ENCODE measurements at regions not wholly inside any gene's neighbourhood (a gene's known extent, or its start where the extent isn't known, plus 50 kb on each side); places are given as distances from the start of the nearest gene placed in this dataset.

GRCh38 chr9:81245254-81245956 lies 443.9 kb downstream of the TLE1 start:
- in situ Hi-C loops (cut with HindIII; ENCODE audit: low pct_ligation_motif_present, low pct_unique_long_range_greater_than_20kb, low sequenced_read_pairs) = no loop called here
- no peak for DNase-seq

- no peak for DNase-seq
- in situ Hi-C loops (cut with HindIII; ENCODE audit: low pct_ligation_motif_present, low pct_unique_long_range_greater_than_20kb, low sequenced_read_pairs) = no loop called here
These were observed 444.7 kb downstream of the TLE1 start for GRCh38 chr9:81244631-81245030.

GRCh38 chr9:81242866-81243265 lies 446.5 kb downstream of the TLE1 start:
- in situ Hi-C loops (cut with HindIII; ENCODE audit: low pct_ligation_motif_present, low pct_unique_long_range_greater_than_20kb, low sequenced_read_pairs) = no loop called here
- DNase-seq = no peak

GRCh38 chr9:81239388-81239787 lies 450.0 kb downstream of the TLE1 start:
- DNase-seq = no peak
- in situ Hi-C loops (cut with HindIII; ENCODE audit: low pct_ligation_motif_present, low pct_unique_long_range_greater_than_20kb, low sequenced_read_pairs) = no loop called here

- no peak for DNase-seq
- in situ Hi-C loops (cut with HindIII; ENCODE audit: low pct_ligation_motif_present, low pct_unique_long_range_greater_than_20kb, low sequenced_read_pairs) = no loop called here
These were observed 451.6 kb downstream of the TLE1 start for GRCh38 chr9:81237565-81238231.

- no peak for DNase-seq
- in situ Hi-C loops (cut with HindIII; ENCODE audit: low pct_ligation_motif_present, low pct_unique_long_range_greater_than_20kb, low sequenced_read_pairs) = no loop called here
These were observed 454.3 kb downstream of the TLE1 start for GRCh38 chr9:81234924-81235610.

- in situ Hi-C loops (cut with HindIII; ENCODE audit: low pct_ligation_motif_present, low pct_unique_long_range_greater_than_20kb, low sequenced_read_pairs) = no loop called here
- no peak for DNase-seq
These were observed 458.3 kb downstream of the TLE1 start for GRCh38 chr9:81231011-81231410.

- in situ Hi-C loops (cut with HindIII; ENCODE audit: low pct_ligation_motif_present, low pct_unique_long_range_greater_than_20kb, low sequenced_read_pairs) = no loop called here
- no peak for DNase-seq
These were observed 461.7 kb downstream of the TLE1 start for GRCh38 chr9:81227507-81228245.

- in situ Hi-C loops (cut with HindIII; ENCODE audit: low pct_ligation_motif_present, low pct_unique_long_range_greater_than_20kb, low sequenced_read_pairs) = no loop called here
- DNase-seq = no peak
These were observed 463.8 kb downstream of the TLE1 start for GRCh38 chr9:81225596-81225995.

- DNase-seq = no peak
- in situ Hi-C loops (cut with HindIII; ENCODE audit: low pct_ligation_motif_present, low pct_unique_long_range_greater_than_20kb, low sequenced_read_pairs) = no loop called here
These were observed 464.9 kb downstream of the TLE1 start for GRCh38 chr9:81224166-81225081.

- in situ Hi-C loops (cut with HindIII; ENCODE audit: low pct_ligation_motif_present, low pct_unique_long_range_greater_than_20kb, low sequenced_read_pairs) = no loop called here
- DNase-seq = no peak
These were observed 474.4 kb downstream of the TLE1 start for GRCh38 chr9:81214975-81215374.

- no peak for DNase-seq
- in situ Hi-C loops (cut with HindIII; ENCODE audit: low pct_ligation_motif_present, low pct_unique_long_range_greater_than_20kb, low sequenced_read_pairs) = no loop called here
These were observed 475.9 kb downstream of the TLE1 start for GRCh38 chr9:81213456-81213855.

GRCh38 chr9:81211741-81212140 lies 477.6 kb downstream of the TLE1 start:
- no peak for DNase-seq
- in situ Hi-C loops (cut with HindIII; ENCODE audit: low pct_ligation_motif_present, low pct_unique_long_range_greater_than_20kb, low sequenced_read_pairs) = no loop called here

- no peak for DNase-seq
- in situ Hi-C loops (cut with HindIII; ENCODE audit: low pct_ligation_motif_present, low pct_unique_long_range_greater_than_20kb, low sequenced_read_pairs) = no loop called here
These were observed 481.7 kb downstream of the TLE1 start for GRCh38 chr9:81207651-81208050.

GRCh38 chr9:81202292-81202691 lies 487.1 kb downstream of the TLE1 start:
- no peak for DNase-seq

GRCh38 chr9:81195206-81195605 lies 494.1 kb downstream of the TLE1 start:
- in situ Hi-C loops (cut with HindIII; ENCODE audit: low pct_ligation_motif_present, low pct_unique_long_range_greater_than_20kb, low sequenced_read_pairs) = no loop called here

More at GRCh38 chr9:81202292-81202691, 487.1 kb downstream of the TLE1 start:
- in situ Hi-C loops (cut with HindIII; ENCODE audit: low pct_ligation_motif_present, low pct_unique_long_range_greater_than_20kb, low sequenced_read_pairs) = no loop called here

GRCh38 chr9:81193362-81194339 lies 495.7 kb downstream of the TLE1 start:
- in situ Hi-C loops (cut with HindIII; ENCODE audit: low pct_ligation_motif_present, low pct_unique_long_range_greater_than_20kb, low sequenced_read_pairs) = no loop called here
- DNase-seq = no peak

More at GRCh38 chr9:81195206-81195605, 494.1 kb downstream of the TLE1 start:
- DNase-seq = no peak
